Prostate gland (tissue), 2 donors: ENCODE measurements at regions not wholly inside any gene's neighbourhood (a gene's known extent, or its start where the extent isn't known, plus 50 kb on each side); places are given as distances from the start of the nearest gene placed in this dataset.

Experiments used
- POLR2A ChIP-seq: fragments of 450-650 bp; IDR thresholded peaks from one replicate; pipeline ENCODE4 v1.6.1; 2016; ENCODE audit warnings: antibody characterized with exemption, mild to moderate bottlenecking
- POLR2AphosphoS5 ChIP-seq: sonication (generic); formaldehyde crosslinking; IDR thresholded peaks from one replicate; pipeline ENCODE4 v1.6.1; 2017; ENCODE audit warnings: antibody characterized with exemption
- TF ChIP-seq, protein P1 (sequence below), 4 experiments: fragments of 200-600 bp in 2 of 4; fragments of 450-650 bp in 2 of 4; sonication (generic) in 2 of 4; IDR thresholded peaks; 1 replicate in 3 of 4; 2 replicates in 1 of 4; pipeline ENCODE4 v1.5.1; 2016 to 2019; ENCODE audit warnings: antibody characterized with exemption in 4 of 4, mild to moderate bottlenecking in 2 of 4, moderate library complexity in 2 of 4

DNA sequence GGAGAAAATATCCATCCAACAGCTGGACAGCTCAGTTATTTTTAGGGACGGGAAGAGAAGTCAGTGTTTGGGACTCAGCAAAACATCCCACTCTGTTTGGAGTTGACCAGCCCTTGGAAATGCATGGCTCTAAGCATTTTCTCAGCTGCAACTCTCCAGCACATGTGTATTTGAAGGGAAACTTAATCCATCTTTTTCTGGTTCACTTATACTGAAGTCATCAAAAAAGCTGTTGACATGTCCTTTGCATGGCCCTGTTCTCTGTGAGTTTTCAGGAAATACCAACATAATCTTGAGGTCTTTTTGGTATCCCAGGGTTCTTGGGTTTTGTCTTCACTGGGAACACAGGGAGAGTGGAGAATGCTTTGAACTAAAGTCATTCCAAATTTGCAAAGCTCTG lies 91.9 kb upstream of the CELF4 start:
- TF ChIP-seq POLR2A, result no peak
- TF ChIP-seq POLR2AphosphoS5, result no peak
- TF ChIP-seq, protein P1, sequence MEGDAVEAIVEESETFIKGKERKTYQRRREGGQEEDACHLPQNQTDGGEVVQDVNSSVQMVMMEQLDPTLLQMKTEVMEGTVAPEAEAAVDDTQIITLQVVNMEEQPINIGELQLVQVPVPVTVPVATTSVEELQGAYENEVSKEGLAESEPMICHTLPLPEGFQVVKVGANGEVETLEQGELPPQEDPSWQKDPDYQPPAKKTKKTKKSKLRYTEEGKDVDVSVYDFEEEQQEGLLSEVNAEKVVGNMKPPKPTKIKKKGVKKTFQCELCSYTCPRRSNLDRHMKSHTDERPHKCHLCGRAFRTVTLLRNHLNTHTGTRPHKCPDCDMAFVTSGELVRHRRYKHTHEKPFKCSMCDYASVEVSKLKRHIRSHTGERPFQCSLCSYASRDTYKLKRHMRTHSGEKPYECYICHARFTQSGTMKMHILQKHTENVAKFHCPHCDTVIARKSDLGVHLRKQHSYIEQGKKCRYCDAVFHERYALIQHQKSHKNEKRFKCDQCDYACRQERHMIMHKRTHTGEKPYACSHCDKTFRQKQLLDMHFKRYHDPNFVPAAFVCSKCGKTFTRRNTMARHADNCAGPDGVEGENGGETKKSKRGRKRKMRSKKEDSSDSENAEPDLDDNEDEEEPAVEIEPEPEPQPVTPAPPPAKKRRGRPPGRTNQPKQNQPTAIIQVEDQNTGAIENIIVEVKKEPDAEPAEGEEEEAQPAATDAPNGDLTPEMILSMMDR (IDR thresholded peaks at IDR 0.05), result no peak
